Stomach (tissue), 4 donors: ENCODE measurements at regions not wholly inside any gene's neighbourhood (a gene's known extent, or its start where the extent isn't known, plus 50 kb on each side); places are given as distances from the start of the nearest gene placed in this dataset.

Experiments
- EP300 ChIP-seq: sonication (generic); formaldehyde crosslinking; IDR thresholded peaks from one replicate; pipeline ENCODE4 v1.6.1; 2017; ENCODE audit warnings: antibody characterized with exemption
- POLR2AphosphoS5 ChIP-seq, 3 donors: sonication (generic); formaldehyde crosslinking; IDR thresholded peaks; one replicate each; pipeline ENCODE4 v1.6.1; 2016; ENCODE audit warnings: antibody characterized with exemption in 3 of 3
- TF ChIP-seq, protein P1 (sequence below), 7 experiments: fragments of 450-650 bp in 4 of 7; fragments of 200-600 bp in 3 of 7; sonication (generic) in 3 of 7; IDR thresholded peaks; one replicate each; pipeline ENCODE4 v1.5.1; 2016 to 2019; ENCODE audit warnings: antibody characterized with exemption in 7 of 7, control low read depth in 2 of 7, mild to moderate bottlenecking in 1 of 7

DNA sequence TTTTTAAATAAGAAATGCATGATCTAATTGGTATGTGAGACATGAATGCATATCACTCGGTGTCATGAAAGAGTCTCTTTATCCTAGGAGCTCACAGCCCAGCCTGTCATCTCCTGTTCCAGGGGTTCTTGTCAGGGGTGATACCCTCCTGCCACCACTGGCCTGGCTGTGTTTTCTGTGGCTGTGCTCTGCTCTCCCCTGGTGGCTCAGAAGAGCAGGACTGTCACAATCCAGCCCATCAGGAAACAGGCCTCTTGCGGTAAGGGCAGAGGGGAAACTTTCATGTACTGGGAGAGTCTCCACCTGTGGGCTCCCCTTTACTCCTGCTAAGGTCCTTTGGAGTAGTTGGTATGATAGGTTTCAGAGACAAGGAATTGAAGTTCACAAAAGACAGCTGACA, 240.2 kb upstream of the GLRA1 start:
- TF ChIP-seq POLR2AphosphoS5 (IDR thresholded peaks at IDR 0.05) (no peak), EP300 (no peak)
- TF ChIP-seq, protein P1, sequence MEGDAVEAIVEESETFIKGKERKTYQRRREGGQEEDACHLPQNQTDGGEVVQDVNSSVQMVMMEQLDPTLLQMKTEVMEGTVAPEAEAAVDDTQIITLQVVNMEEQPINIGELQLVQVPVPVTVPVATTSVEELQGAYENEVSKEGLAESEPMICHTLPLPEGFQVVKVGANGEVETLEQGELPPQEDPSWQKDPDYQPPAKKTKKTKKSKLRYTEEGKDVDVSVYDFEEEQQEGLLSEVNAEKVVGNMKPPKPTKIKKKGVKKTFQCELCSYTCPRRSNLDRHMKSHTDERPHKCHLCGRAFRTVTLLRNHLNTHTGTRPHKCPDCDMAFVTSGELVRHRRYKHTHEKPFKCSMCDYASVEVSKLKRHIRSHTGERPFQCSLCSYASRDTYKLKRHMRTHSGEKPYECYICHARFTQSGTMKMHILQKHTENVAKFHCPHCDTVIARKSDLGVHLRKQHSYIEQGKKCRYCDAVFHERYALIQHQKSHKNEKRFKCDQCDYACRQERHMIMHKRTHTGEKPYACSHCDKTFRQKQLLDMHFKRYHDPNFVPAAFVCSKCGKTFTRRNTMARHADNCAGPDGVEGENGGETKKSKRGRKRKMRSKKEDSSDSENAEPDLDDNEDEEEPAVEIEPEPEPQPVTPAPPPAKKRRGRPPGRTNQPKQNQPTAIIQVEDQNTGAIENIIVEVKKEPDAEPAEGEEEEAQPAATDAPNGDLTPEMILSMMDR (IDR thresholded peaks at IDR 0.05): no peak
